T-helper 1 cell treated with Interleukin-12 subunit alpha and Interleukin-12 subunit beta and Interleukin-4 antibody, amounts not matched to agents 30 μg/mL and 1 μg/mL, for 36 hours (primary cell): ENCODE measurements at regions not wholly inside any gene's neighbourhood (a gene's known extent, or its start where the extent isn't known, plus 50 kb on each side); places are given as distances from the start of the nearest gene placed in this dataset.

Experiments used
- H3K27ac Mint-ChIP-seq: one replicate; pipeline ENCODE4 v1.8.0; 2021; ENCODE audit warnings: mild to moderate bottlenecking, mixed read lengths
- H3K27me3 Mint-ChIP-seq: one replicate; pipeline ENCODE4 v1.8.0; 2021; ENCODE audit warnings: low read depth, mixed read lengths
- H3K36me3 Mint-ChIP-seq: one replicate; pipeline ENCODE4 v1.8.0; 2021; ENCODE audit warnings: low read depth, mixed read lengths
- H3K4me1 Mint-ChIP-seq: one replicate; pipeline ENCODE4 v1.8.0; 2021; ENCODE audit warnings: low read depth, mixed read lengths
- H3K4me3 Mint-ChIP-seq: one replicate; pipeline ENCODE4 v1.8.0; 2021; ENCODE audit warnings: mild to moderate bottlenecking, moderate library complexity, mixed read lengths
- H3K9me3 Mint-ChIP-seq: one replicate; pipeline ENCODE4 v1.8.0; 2021; ENCODE audit warnings: mixed read lengths

DNA sequence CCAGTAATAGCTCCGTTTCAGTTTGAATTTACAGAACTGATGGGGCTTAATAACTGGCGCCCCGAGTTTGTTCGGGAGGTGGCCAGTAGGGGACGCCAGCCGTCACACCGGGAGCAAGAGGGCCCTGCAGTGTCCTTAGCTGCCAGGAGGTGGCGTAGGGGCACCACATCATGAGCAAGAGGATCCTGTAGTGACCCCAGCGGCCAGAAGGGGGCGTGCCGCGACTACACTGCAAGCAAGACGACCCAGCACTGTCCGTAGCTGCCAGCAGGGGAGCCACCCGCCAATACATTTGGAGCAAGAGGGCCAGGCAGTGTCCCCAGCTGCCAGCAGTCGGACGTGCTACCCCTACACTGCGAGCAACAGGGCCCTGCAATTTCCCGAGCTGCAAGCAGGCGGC lies 663.7 kb upstream of the B3GAT1 start:
- Mint-ChIP-seq H3K4me1 (no peaks in the 10 kb centered on the region), H3K9me3 (no peaks in the 10 kb centered on the region), H3K4me3 (no peak overlapping the region), H3K27me3 (no peaks in the 10 kb centered on the region), H3K27ac (no peak overlapping the region), H3K36me3 (no peaks in the 10 kb centered on the region)

DNA sequence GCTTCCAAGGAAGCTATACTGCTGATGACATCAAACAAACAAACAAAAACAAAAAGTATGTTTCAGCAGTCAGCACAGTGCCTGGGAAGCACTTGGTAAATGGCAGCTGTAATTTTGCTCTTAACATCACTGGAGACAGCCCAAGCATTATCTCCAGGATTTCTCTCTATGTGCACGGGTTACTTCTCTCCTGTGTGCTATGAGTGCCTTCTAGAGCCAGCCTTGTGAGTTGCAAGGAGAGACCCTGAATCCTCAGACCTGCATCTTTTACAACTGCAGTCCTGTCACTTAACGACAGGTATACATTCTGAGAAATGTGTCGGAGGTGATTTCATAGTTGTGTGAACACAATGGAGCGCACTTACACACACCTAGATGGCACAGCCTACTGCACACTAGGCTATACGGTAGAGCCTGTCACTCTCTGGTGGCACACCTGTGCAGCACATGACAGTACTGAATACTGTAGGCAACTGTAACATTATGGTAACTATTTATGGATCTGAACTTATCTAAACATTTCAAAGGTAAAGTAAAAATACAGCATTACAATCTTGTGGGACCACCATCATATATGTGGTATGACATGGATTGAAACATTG lies 662.5 kb upstream of the B3GAT1 start:
- no peaks in the 10 kb centered on the region for H3K36me3 Mint-ChIP-seq
- H3K27ac Mint-ChIP-seq = no peak overlapping the region
- no peak overlapping the region for H3K4me3 Mint-ChIP-seq
- no peaks in the 10 kb centered on the region for H3K27me3 Mint-ChIP-seq
- no peaks in the 10 kb centered on the region for H3K4me1 Mint-ChIP-seq
- no peaks in the 10 kb centered on the region for H3K9me3 Mint-ChIP-seq

DNA sequence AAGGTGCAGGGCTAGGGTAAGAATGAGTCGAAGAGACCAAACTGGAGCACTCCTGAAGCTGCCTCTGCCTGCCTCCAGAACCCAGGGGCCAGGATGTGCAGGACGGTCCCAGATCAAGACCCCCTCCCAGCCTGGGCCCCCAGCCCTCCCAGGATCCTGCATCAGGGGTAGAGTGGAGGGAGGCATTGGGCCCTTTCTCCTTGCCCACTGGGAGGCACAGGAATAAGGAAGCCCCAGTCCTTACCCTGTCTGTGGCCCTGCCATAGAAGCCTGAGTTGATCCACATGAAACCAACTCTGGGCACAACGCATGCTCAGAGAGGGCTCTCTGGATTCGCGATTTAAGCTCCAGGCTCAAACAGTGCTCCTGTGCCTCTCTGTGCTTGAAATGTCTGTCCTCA lies 661.8 kb upstream of the B3GAT1 start:
- H3K36me3 Mint-ChIP-seq = no peaks in the 10 kb centered on the region
- H3K27me3 Mint-ChIP-seq = no peaks in the 10 kb centered on the region
- H3K4me1 Mint-ChIP-seq = no peaks in the 10 kb centered on the region
- H3K27ac Mint-ChIP-seq = no peak overlapping the region
- H3K4me3 Mint-ChIP-seq = no peak overlapping the region
- H3K9me3 Mint-ChIP-seq = no peaks in the 10 kb centered on the region

DNA sequence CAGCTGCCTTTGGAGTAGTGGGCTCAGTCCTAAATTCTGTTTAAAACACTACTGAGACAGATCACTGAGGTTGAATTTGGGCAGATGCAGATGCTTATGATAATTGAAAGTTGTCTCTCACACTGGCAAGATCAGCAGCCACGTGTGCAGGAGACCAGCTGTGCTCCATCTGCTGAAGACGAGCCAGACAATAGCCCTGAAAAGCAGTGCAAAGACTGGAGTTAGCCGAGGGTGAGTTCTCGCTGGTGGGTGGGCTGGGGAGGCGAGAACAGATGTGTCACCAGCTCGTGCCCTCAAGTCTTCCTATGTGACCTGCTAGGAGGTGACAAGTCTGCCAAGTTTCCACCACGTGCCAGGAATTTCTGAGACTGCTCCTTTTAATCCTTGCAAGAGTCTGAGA lies 661.3 kb upstream of the B3GAT1 start:
- no peaks in the 10 kb centered on the region for H3K36me3 Mint-ChIP-seq

DNA sequence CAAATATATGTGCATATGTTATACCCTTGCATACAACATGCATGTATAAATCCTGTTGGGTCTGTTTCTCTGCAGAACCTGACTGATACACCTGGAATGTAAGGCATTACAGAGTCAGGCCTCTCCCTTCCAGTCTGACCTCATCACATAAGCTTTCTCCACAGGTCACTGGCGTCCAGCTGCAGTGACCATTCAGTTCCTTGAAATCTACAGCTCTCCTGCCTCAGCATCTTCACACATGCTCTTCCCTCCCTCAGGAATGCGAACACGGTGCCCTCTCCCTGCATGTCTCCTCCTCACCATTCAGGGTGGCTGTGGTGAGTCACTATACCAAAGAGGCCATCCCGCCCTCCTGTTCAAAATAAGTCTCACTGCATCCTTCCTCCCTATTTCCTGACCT lies 657.8 kb upstream of the B3GAT1 start:
- Mint-ChIP-seq H3K4me1 (no peaks in the 10 kb centered on the region), H3K36me3 (no peaks in the 10 kb centered on the region), H3K4me3 (no peak overlapping the region), H3K27me3 (no peaks in the 10 kb centered on the region), H3K27ac (no peak overlapping the region), H3K9me3 (no peaks in the 10 kb centered on the region)

More for the DNA sequence above, 661.3 kb upstream of the B3GAT1 start:
- H3K9me3 Mint-ChIP-seq = no peaks in the 10 kb centered on the region
- no peak overlapping the region for H3K4me3 Mint-ChIP-seq
- H3K27ac Mint-ChIP-seq = no peak overlapping the region
- no peaks in the 10 kb centered on the region for H3K27me3 Mint-ChIP-seq
- no peaks in the 10 kb centered on the region for H3K4me1 Mint-ChIP-seq

DNA sequence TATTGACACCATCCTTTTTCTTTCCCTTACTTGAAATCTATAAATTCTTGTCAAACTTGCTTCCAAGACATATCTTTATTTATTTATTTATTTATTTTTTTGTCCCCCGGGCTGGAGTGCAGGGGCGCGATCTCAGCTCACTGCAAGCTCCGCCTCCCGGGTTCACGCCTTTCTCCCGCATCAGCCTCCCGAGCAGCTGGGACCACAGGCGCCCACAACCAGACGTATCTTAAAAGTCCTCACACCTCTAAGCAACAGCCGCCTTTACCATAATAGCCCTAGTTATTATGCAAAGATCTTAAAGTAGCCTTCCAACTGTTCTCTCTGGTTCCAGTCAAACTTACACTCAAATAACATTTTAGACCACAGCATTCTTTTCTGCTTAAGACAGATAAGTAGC lies 657.0 kb upstream of the B3GAT1 start:
- Mint-ChIP-seq H3K9me3 (no peaks in the 10 kb centered on the region), H3K36me3 (no peaks in the 10 kb centered on the region), H3K4me1 (no peaks in the 10 kb centered on the region), H3K27ac (no peak overlapping the region), H3K27me3 (no peaks in the 10 kb centered on the region), H3K4me3 (no peak overlapping the region)

DNA sequence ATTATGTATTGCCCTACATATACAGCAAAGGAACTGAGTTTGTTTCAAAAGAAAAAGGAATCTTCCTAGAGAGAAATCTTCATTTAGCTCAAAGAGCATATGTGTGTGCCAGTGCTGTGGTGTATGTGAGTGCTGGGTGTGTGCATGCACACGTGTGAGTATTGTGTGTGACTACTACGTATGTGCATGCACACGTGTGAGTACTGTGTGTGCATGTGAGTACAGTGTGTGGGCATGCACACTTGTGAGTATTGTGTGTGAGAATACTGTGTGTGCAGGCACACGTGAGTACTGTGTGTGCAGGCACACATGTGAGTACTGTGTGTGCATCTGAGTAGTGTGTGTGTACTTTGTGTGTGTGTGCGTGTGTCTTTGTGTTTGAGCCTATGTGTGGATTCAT lies 651.0 kb upstream of the B3GAT1 start:
- peaks cover 6% of the 10 kb centered on the region for H3K27me3 Mint-ChIP-seq
- H3K9me3 Mint-ChIP-seq = no peaks in the 10 kb centered on the region
- no peaks in the 10 kb centered on the region for H3K36me3 Mint-ChIP-seq
- no peak overlapping the region for H3K27ac Mint-ChIP-seq
- H3K4me1 Mint-ChIP-seq = no peaks in the 10 kb centered on the region
- no peak overlapping the region for H3K4me3 Mint-ChIP-seq

DNA sequence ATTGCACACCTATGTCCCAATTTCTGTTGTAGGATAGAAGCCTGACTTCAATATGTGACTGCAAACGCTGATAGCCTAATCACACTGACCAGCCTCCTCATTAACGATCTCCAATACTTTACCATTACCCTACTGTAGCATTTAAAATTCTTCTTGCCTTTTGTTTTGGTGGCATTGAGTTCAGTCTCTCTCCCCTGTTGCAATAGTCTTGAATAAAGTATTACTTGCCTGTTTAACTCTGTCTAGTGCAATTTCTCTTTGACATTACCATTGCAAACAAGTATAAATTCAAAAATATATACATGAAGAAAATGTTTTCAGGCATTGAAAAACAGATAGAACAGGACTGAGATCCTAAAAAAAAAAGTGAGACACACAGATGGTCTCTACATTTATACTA lies 649.1 kb upstream of the B3GAT1 start:
- H3K4me1 Mint-ChIP-seq = no peaks in the 10 kb centered on the region
- no peak overlapping the region for H3K27ac Mint-ChIP-seq
- H3K27me3 Mint-ChIP-seq = peaks cover 6% of the 10 kb centered on the region
- H3K4me3 Mint-ChIP-seq = no peak overlapping the region
- no peaks in the 10 kb centered on the region for H3K36me3 Mint-ChIP-seq
- H3K9me3 Mint-ChIP-seq = no peaks in the 10 kb centered on the region

DNA sequence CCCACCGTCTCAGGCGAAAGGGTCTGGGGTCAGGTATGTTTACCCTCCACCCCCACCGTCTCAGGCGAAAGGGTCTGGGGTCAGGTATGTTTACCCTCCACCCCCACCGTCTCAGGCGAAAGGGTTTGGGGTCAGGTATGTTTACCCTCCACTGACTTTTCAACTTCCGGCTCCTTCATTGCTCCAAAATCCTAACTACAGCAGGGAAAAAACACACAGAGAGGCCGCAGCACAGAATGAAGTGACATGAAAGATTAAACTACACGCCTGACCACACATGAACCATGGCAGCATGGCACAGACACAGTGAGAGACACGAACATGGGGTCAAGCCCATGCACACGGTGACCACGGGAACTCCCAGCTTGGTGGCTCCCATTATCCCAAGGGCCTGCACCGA lies 634.9 kb upstream of the B3GAT1 start:
- Mint-ChIP-seq H3K36me3 (no peaks in the 10 kb centered on the region), H3K9me3 (no peaks in the 10 kb centered on the region), H3K27me3 (no peaks in the 10 kb centered on the region), H3K4me1 (no peaks in the 10 kb centered on the region), H3K27ac (no peak overlapping the region), H3K4me3 (no peak overlapping the region)

DNA sequence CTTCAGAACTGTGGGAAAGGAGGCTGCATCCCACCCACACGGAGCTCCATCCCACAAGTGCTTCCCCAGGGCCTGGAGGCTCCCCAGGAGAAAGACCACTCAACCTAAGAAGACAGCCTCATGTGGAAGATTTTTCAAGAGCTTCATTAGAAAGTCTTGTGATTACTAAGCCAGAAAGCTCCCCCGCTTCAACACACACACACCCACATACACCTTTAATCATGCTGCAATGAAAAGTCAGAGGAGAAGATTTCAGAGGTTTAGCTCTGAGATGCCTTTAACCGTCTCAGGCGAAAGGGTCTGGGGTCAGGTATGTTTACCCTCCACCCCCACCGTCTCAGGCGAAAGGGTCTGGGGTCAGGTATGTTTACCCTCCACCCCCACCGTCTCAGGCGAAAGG lies 634.5 kb upstream of the B3GAT1 start:
- no peaks in the 10 kb centered on the region for H3K27me3 Mint-ChIP-seq
- H3K4me1 Mint-ChIP-seq = no peaks in the 10 kb centered on the region
- H3K9me3 Mint-ChIP-seq = no peaks in the 10 kb centered on the region
- no peak overlapping the region for H3K27ac Mint-ChIP-seq
- H3K4me3 Mint-ChIP-seq = no peak overlapping the region
- no peaks in the 10 kb centered on the region for H3K36me3 Mint-ChIP-seq

DNA sequence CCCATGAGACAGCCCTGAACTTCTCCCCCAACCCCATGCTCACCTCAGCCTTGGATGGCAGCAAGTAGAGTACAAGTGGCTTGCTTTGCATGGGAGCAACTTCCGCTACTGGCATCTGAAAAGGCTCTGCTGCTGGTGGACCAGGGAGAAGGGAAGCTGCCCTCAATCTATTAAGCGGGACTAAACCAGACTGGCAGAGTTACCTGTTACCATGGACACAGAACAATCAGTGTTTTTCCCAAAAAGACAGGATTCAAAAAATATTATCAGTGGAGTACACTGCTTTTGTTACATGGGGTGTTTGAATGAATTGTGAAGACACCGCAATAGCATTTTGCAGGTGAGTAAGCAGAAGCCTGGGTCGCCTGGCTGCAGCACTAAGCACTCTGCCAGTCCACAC lies 631.4 kb upstream of the B3GAT1 start:
- no peak overlapping the region for H3K27ac Mint-ChIP-seq
- no peak overlapping the region for H3K4me3 Mint-ChIP-seq
- no peaks in the 10 kb centered on the region for H3K9me3 Mint-ChIP-seq
- H3K27me3 Mint-ChIP-seq = no peaks in the 10 kb centered on the region
- no peaks in the 10 kb centered on the region for H3K4me1 Mint-ChIP-seq
- H3K36me3 Mint-ChIP-seq = no peaks in the 10 kb centered on the region

DNA sequence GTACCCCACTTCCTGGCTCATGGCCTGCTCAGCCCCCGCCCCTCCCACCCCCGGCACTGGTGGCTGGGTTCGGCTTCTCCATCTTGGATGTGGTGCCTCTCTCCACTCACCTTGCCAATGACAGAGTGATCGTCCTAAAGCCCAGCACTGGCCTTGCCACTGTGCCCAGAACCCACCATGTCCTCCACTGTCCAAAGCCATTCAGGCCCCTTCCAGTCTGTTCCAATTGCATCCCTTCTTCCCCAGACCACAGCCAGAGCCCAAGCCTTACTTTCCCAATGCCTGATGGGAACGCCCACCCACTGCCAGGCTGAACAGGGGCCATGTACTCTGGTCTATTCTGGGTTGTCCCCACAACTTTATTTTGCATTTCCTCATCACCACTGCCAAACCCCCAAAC lies 625.8 kb upstream of the B3GAT1 start:
- Mint-ChIP-seq H3K36me3 (no peaks in the 10 kb centered on the region), H3K9me3 (no peaks in the 10 kb centered on the region), H3K27me3 (no peaks in the 10 kb centered on the region), H3K4me3 (no peak overlapping the region), H3K4me1 (no peaks in the 10 kb centered on the region), H3K27ac (no peak overlapping the region)

DNA sequence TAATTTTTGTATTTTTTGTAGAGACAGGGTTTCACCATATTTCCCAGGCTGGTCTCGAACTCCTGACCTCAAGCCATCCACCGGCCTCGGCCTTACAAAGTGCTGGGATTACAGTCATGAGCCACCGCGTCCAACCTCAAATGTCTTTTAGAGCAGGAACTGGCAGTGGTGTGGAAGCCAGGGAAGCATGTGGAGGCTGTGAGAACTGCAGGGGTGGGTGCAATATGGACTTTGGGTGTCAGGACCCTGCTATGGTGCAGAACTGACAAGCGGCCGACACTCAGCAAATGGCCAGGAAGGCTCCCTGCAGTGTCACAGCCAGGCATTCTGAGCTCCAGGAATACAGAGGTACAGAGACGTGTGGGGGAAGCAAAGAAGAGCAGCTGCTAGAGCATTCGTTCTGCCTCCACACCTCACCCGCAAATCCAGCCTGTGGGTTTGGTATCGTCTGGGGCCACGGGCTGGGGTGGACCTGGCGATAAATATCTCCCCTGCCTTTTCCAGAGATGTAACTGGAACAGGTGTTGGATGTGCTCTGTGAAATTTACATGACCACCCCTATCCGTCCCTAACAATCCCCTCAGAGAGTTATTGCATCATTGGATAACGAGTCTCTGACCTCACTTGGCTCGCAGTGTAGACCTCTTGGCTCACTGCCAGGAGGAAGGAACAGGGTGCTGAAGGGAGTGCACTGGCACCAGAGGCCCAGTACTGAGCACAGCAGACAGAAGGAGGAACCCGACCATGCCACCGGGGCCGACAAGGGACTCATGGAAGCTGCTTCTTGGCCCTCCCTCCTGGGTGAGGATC lies 624.7 kb upstream of the B3GAT1 start:
- H3K27ac Mint-ChIP-seq = no peak overlapping the region
- no peaks in the 10 kb centered on the region for H3K27me3 Mint-ChIP-seq
- H3K9me3 Mint-ChIP-seq = no peaks in the 10 kb centered on the region
- H3K4me3 Mint-ChIP-seq = no peak overlapping the region
- no peaks in the 10 kb centered on the region for H3K4me1 Mint-ChIP-seq
- no peaks in the 10 kb centered on the region for H3K36me3 Mint-ChIP-seq

DNA sequence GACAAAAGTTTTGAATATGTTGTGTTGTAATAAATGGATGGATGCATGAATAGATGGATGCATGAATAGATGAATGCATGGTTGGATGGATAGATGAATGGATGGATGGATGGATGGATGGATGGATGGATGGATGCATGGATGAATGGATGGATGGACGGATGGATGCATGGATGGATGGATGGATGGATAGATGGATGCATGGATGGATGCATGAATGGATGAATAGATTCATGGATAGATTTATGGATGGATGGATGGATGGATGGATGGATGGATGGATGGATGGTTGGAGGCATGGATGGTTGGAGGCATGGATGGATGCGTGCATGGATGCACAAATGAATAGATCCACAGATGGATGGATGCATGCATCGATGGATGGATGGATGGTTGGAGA lies 623.2 kb upstream of the B3GAT1 start:
- no peaks in the 10 kb centered on the region for H3K4me1 Mint-ChIP-seq
- no peaks in the 10 kb centered on the region for H3K27me3 Mint-ChIP-seq

DNA sequence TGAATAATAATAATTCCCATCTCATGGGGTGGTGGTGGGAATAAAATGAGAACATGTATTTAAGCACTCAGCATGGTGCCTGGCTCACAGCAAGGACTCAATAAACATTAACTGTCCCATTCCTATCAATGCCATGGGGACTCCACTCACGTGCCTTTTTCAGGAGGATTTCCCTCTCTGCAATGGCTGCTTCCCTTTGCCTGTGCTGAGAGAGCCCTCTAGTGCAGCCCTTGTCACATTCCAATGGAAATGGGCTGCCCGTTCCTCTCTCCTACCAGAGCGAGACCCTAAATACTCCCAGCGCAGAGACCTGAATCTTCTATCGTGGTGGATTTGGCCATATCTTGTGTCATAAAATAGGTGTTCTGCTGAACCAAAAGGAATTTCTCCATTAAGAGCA lies 621.5 kb upstream of the B3GAT1 start:
- H3K9me3 Mint-ChIP-seq = no peaks in the 10 kb centered on the region
- H3K4me1 Mint-ChIP-seq = no peaks in the 10 kb centered on the region
- no peaks in the 10 kb centered on the region for H3K27me3 Mint-ChIP-seq

More for the DNA sequence above, 623.2 kb upstream of the B3GAT1 start:
- H3K27ac Mint-ChIP-seq = no peak overlapping the region
- no peaks in the 10 kb centered on the region for H3K36me3 Mint-ChIP-seq
- H3K9me3 Mint-ChIP-seq = no peaks in the 10 kb centered on the region
- no peak overlapping the region for H3K4me3 Mint-ChIP-seq

More for the DNA sequence above, 621.5 kb upstream of the B3GAT1 start:
- Mint-ChIP-seq H3K27ac (no peak overlapping the region), H3K36me3 (no peaks in the 10 kb centered on the region), H3K4me3 (no peak overlapping the region)
